CD14-positive monocyte (primary cell): ENCODE measurements at regions not wholly inside any gene's neighbourhood (a gene's known extent, or its start where the extent isn't known, plus 50 kb on each side); places are given as distances from the start of the nearest gene placed in this dataset.

Experiments used
- DNase-seq, 3 donors: peaks; one replicate each; pipeline ENCODE4 v3.0.0-alpha.2; 2011 to 2022
- H2AFZ ChIP-seq: 2 replicates; pipeline ENCODE4 v1.6.0; 2012; ENCODE audit warnings: mild to moderate bottlenecking, low read depth, low read length, inconsistent platforms; ENCODE audit not compliant: insufficient read depth, poor library complexity, severe bottlenecking
- H3K27ac ChIP-seq, 2 donors: 1 replicate in 1 of 2; 2 replicates in 1 of 2; pipeline ENCODE4 v1.5.1; 2012 to 2013; ENCODE audit warnings: low read length in 2 of 2, control low read depth in 1 of 2, inconsistent platforms in 1 of 2, low read depth in 1 of 2, mild to moderate bottlenecking in 1 of 2
- H3K27me3 ChIP-seq, 2 donors: one replicate each; pipeline versions ENCODE4 v1.6.0 to v1.6.1; 2011 to 2013; ENCODE audit warnings: low read length in 2 of 2; ENCODE audit not compliant: control insufficient read depth in 2 of 2, insufficient read depth in 2 of 2
- H3K36me3 ChIP-seq, 2 donors: replicated peaks in 1 of 2; 1 replicate in 1 of 2; 2 replicates in 1 of 2; pipeline versions ENCODE4 v1.5.1 to v1.6.1; 2012 to 2013; ENCODE audit warnings: low read length in 2 of 2, control low read depth in 1 of 2, inconsistent platforms in 1 of 2, mild to moderate bottlenecking in 1 of 2; ENCODE audit not compliant: insufficient read depth in 2 of 2, control insufficient read depth in 1 of 2
- H3K4me1 ChIP-seq, 2 donors: 1 replicate in 1 of 2; 2 replicates in 1 of 2; pipeline versions ENCODE4 v1.5.1 to v1.6.1; 2012 to 2013; ENCODE audit warnings: low read length in 2 of 2, control low read depth in 1 of 2, inconsistent platforms in 1 of 2, mild to moderate bottlenecking in 1 of 2, moderate library complexity in 1 of 2; ENCODE audit not compliant: insufficient read depth in 2 of 2, control insufficient read depth in 1 of 2
- H3K4me2 ChIP-seq: replicated peaks from 2 replicates; pipeline ENCODE3; 2012; ENCODE audit warnings: low read length, moderate library complexity, mild to moderate bottlenecking; ENCODE audit not compliant: poor library complexity, severe bottlenecking; ENCODE audit errors: extremely low read depth
- H3K4me3 ChIP-seq, 3 experiments: fragments of 200-600 bp in 1 of 3; sonication (generic) in 1 of 3; replicated peaks in 1 of 3; 1 replicate in 2 of 3; 2 replicates in 1 of 3; pipeline ENCODE4 v1.5.1; 2011 to 2013; ENCODE audit warnings: low read length in 3 of 3, mild to moderate bottlenecking in 3 of 3, control low read depth in 2 of 3, low read depth in 2 of 3, inconsistent platforms in 1 of 3, moderate library complexity in 1 of 3
- H3K79me2 ChIP-seq: 2 replicates; pipeline ENCODE4 v1.6.0; 2012; ENCODE audit warnings: mild to moderate bottlenecking, control low read depth, inconsistent platforms, low read length, moderate library complexity; ENCODE audit not compliant: insufficient read depth
- H3K9ac ChIP-seq: 2 replicates; pipeline ENCODE4 v1.6.0; 2017; ENCODE audit warnings: low read length, mild to moderate bottlenecking; ENCODE audit not compliant: insufficient read depth, poor library complexity, severe bottlenecking
- H3K9me3 ChIP-seq, 2 donors: replicated peaks in 1 of 2; 1 replicate in 1 of 2; 2 replicates in 1 of 2; pipeline versions ENCODE4 v1.5.1 to v1.6.1; 2012 to 2013; ENCODE audit warnings: low read length in 2 of 2, control low read depth in 1 of 2; ENCODE audit not compliant: control insufficient read depth in 1 of 2, insufficient read depth in 1 of 2
- H4K20me1 ChIP-seq: 2 replicates; pipeline ENCODE4 v1.6.0; 2012; ENCODE audit warnings: mild to moderate bottlenecking, low read length, control low read depth, moderate library complexity; ENCODE audit not compliant: insufficient read depth
- H3K27ac Mint-ChIP-seq, 7 donors: one replicate each; pipeline ENCODE4 v1.8.0; 2020; ENCODE audit warnings: mild to moderate bottlenecking in 7 of 7, mixed read lengths in 7 of 7, moderate library complexity in 6 of 7, inconsistent platforms in 2 of 7
- H3K27me3 Mint-ChIP-seq, 3 donors: one replicate each; pipeline ENCODE4 v1.8.0; 2021 to 2022; ENCODE audit warnings: low read depth in 3 of 3, mild to moderate bottlenecking in 3 of 3, mixed read lengths in 3 of 3, moderate library complexity in 3 of 3, inconsistent platforms in 1 of 3
- H3K36me3 Mint-ChIP-seq, 2 donors: one replicate each; pipeline ENCODE4 v1.8.0; 2020; ENCODE audit warnings: mixed read lengths in 2 of 2, inconsistent platforms in 1 of 2, mild to moderate bottlenecking in 1 of 2
- H3K4me1 Mint-ChIP-seq: one replicate; pipeline ENCODE4 v1.8.0; 2020; ENCODE audit warnings: mild to moderate bottlenecking, mixed read lengths
- H3K4me3 Mint-ChIP-seq, 2 donors: one replicate each; pipeline ENCODE4 v1.8.0; 2020; ENCODE audit warnings: mild to moderate bottlenecking in 2 of 2, mixed read lengths in 2 of 2, moderate library complexity in 1 of 2
- H3K9me3 Mint-ChIP-seq, 7 donors: one replicate each; pipeline ENCODE4 v1.8.0; 2020 to 2022; ENCODE audit warnings: mixed read lengths in 7 of 7, mild to moderate bottlenecking in 6 of 7, moderate library complexity in 6 of 7, inconsistent platforms in 2 of 7
- WGBS: methylation state at CpG from one replicate; pipeline ENCODE4 v1.1.5; 2013; ENCODE audit warnings: missing lambda C conversion rate; ENCODE audit not compliant: insufficient coverage; 5-methylcytosine and 5-hydroxymethylcytosine counted together
- intact Hi-C, 2 donors: fragments of 100-400 bp; cut with micrococcal nuclease; formaldehyde crosslinking; loops; one replicate each; pipeline versions ENCODE4 v1.15.0 to v1.15.1; 2023
- TF ChIP-seq, protein P1 (sequence below): fragments of 200-600 bp; IDR thresholded peaks from one replicate; pipeline ENCODE4 v1.8.0; 2022; ENCODE audit warnings: antibody characterized with exemption, mild to moderate bottlenecking

GRCh38 chr9:2992427-2992826 is 148.5 kb upstream of the PUM3 start:
- Histone ChIP-seq H2AFZ (no peak overlapping the region), H3K4me1 (no peaks in the 10 kb centered on the region), H3K4me2 (no peak overlapping the region), H3K27ac (no peak overlapping the region), H3K9me3 (no peaks in the 10 kb centered on the region), H3K79me2 (no peaks in the 10 kb centered on the region), H3K9ac (no peak overlapping the region), H3K4me3 (no peak overlapping the region), H3K27me3 (no peaks in the 10 kb centered on the region), H3K36me3 (no peaks in the 10 kb centered on the region), H4K20me1 (no peaks in the 10 kb centered on the region)
- TF ChIP-seq, protein P1, sequence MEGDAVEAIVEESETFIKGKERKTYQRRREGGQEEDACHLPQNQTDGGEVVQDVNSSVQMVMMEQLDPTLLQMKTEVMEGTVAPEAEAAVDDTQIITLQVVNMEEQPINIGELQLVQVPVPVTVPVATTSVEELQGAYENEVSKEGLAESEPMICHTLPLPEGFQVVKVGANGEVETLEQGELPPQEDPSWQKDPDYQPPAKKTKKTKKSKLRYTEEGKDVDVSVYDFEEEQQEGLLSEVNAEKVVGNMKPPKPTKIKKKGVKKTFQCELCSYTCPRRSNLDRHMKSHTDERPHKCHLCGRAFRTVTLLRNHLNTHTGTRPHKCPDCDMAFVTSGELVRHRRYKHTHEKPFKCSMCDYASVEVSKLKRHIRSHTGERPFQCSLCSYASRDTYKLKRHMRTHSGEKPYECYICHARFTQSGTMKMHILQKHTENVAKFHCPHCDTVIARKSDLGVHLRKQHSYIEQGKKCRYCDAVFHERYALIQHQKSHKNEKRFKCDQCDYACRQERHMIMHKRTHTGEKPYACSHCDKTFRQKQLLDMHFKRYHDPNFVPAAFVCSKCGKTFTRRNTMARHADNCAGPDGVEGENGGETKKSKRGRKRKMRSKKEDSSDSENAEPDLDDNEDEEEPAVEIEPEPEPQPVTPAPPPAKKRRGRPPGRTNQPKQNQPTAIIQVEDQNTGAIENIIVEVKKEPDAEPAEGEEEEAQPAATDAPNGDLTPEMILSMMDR = no peak
- WGBS = no CpG with 5 or more reads among the region's 1 CpG
- intact Hi-C loops = no loop called here
- Mint-ChIP-seq H3K9me3 (peaks cover 0 to 11% (median 2%) of the 10 kb centered on the region in 7 donors), H3K4me3 (no peak overlapping the region), H3K27ac (no peak overlapping the region), H3K4me1 (no peaks in the 10 kb centered on the region), H3K36me3 (no peaks in the 10 kb centered on the region), H3K27me3 (peaks cover 0 to 2% (median 0%) of the 10 kb centered on the region in 3 donors)
- DNase-seq = no peak

DNA sequence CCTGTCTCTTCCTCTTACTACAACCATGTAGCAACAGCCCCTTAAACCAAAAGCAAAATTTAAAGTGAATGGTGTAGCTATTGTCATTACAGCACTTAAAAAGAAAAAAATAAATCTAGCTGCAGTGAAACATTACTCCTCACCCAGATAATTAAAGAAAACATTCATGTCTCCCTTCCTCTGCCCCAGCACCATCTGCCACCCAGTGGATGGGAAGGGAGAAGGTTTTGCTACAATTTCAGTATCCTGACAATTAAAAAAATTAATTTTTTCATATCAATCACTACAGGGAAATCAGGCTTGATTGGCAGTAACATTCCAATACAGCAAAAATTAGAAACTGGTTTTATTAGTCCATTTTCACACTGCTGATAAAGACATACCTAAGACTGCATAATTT is 147.4 kb upstream of the PUM3 start:
- no peak overlapping the region for H3K4me3 Mint-ChIP-seq
- no peak overlapping the region for H3K4me3 ChIP-seq
- no peak for DNase-seq
- H3K27me3 ChIP-seq = no peaks in the 10 kb centered on the region
- H3K27ac ChIP-seq = no peak overlapping the region
- TF ChIP-seq, protein P1 = no peak
- no peaks in the 10 kb centered on the region for H3K79me2 ChIP-seq
- no peak overlapping the region for H3K4me2 ChIP-seq
- no peak overlapping the region for H2AFZ ChIP-seq
- no peaks in the 10 kb centered on the region for H3K4me1 Mint-ChIP-seq
- no peaks in the 10 kb centered on the region for H3K36me3 ChIP-seq
- no peak overlapping the region for H3K9ac ChIP-seq
- H3K27ac Mint-ChIP-seq = no peak overlapping the region
- intact Hi-C loops = no loop called here
- peaks cover 0 to 9% (median 2%) of the 10 kb centered on the region in 7 donors for H3K9me3 Mint-ChIP-seq
- H4K20me1 ChIP-seq = no peaks in the 10 kb centered on the region
- no peaks in the 10 kb centered on the region for H3K4me1 ChIP-seq
- H3K27me3 Mint-ChIP-seq = peaks cover 0 to 2% (median 0%) of the 10 kb centered on the region in 3 donors
- no peaks in the 10 kb centered on the region for H3K9me3 ChIP-seq
- no peaks in the 10 kb centered on the region for H3K36me3 Mint-ChIP-seq
